ENCODE measurements at regions not wholly inside any gene's neighbourhood (a gene's known extent, or its start where the extent isn't known, plus 50 kb on each side); places are given as distances from the start of the nearest gene placed in this dataset.

DNA sequence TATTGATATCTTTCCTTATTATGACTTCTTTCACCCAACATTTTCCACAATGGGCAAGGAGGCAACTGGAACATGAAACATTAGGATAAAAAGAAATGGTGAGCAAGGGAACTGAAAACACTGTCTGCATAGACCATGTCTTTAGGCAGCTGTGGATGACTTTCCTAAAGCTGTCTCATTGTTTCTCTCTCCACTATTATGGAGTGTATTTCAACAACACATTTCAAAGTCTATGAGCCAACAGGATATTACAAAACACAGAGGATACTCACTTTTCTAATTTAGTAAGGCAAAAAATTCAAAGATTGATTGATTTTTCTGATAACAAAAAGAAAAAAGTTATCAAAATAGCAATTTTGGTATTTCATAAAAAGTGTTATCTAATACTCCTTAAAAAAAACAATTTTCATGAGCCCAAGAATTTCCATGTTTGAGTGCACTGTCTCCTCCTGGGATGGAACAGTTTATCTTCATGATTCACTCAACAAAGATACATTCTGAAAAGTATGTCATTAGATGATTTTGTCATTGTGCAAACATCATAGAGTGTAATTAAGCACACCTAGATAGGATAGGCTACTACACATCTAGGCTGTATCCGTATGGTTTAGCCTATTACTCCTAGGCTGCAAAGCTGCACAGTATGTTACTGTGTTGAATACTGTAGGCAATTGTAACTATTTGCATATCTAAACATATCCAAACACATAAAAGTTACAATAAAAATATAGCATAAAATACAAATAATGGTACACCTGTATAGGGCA is 1568.4 kb downstream of the SLITRK5 start:
- TF ChIP-seq, protein P1, sequence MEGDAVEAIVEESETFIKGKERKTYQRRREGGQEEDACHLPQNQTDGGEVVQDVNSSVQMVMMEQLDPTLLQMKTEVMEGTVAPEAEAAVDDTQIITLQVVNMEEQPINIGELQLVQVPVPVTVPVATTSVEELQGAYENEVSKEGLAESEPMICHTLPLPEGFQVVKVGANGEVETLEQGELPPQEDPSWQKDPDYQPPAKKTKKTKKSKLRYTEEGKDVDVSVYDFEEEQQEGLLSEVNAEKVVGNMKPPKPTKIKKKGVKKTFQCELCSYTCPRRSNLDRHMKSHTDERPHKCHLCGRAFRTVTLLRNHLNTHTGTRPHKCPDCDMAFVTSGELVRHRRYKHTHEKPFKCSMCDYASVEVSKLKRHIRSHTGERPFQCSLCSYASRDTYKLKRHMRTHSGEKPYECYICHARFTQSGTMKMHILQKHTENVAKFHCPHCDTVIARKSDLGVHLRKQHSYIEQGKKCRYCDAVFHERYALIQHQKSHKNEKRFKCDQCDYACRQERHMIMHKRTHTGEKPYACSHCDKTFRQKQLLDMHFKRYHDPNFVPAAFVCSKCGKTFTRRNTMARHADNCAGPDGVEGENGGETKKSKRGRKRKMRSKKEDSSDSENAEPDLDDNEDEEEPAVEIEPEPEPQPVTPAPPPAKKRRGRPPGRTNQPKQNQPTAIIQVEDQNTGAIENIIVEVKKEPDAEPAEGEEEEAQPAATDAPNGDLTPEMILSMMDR (conservative IDR thresholded peaks at IDR 0.05; ENCODE audit: low read depth, low read length), result no peak
- TF ChIP-seq POLR2A (IDR thresholded peaks at IDR 0.05; ENCODE audit: low read depth, low read length) (no peak), MXI1 (IDR thresholded peaks at IDR 0.05; ENCODE audit: borderline replicate concordance, low read depth, low read length) (no peak), RAD21 (IDR thresholded peaks at IDR 0.05; ENCODE audit: low read length) (no peak), CHD1 (IDR thresholded peaks at IDR 0.05; ENCODE audit: low read depth, low read length) (no peak), SMC3 (IDR thresholded peaks at IDR 0.05; ENCODE audit: low read depth, low read length) (no peak), BHLHE40 (IDR thresholded peaks at IDR 0.05; ENCODE audit: low read depth, low read length) (no peak)
- TF ChIP-seq, protein P2, sequence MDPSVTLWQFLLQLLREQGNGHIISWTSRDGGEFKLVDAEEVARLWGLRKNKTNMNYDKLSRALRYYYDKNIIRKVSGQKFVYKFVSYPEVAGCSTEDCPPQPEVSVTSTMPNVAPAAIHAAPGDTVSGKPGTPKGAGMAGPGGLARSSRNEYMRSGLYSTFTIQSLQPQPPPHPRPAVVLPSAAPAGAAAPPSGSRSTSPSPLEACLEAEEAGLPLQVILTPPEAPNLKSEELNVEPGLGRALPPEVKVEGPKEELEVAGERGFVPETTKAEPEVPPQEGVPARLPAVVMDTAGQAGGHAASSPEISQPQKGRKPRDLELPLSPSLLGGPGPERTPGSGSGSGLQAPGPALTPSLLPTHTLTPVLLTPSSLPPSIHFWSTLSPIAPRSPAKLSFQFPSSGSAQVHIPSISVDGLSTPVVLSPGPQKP (IDR thresholded peaks at IDR 0.05; ENCODE audit: borderline replicate concordance, low read depth, low read length), result no peak

Data from IMR-90 (cell line).